OCI-LY1 (cell line): ENCODE measurements at regions not wholly inside any gene's neighbourhood (a gene's known extent, or its start where the extent isn't known, plus 50 kb on each side); places are given as distances from the start of the nearest gene placed in this dataset.

Source experiments
- CTCF ChIP-seq: fragments of 200-600 bp; sonication (generic), shearing (Covaris generic); IDR thresholded peaks from 2 replicates; pipeline ENCODE4 v1.5.1; 2017; ENCODE audit warnings: mild to moderate bottlenecking, antibody characterized with exemption, low read length, moderate library complexity, mixed read lengths
- EZH2 ChIP-seq: fragments of 200-600 bp; sonication (generic), shearing (Covaris generic); IDR thresholded peaks from 2 replicates; pipeline ENCODE4 v1.8.0; 2017; ENCODE audit warnings: borderline replicate concordance, mixed run types, mild to moderate bottlenecking, antibody characterized with exemption, low read length, moderate library complexity, mixed read lengths

- TF ChIP-seq EZH2 (no peak), CTCF (no peak)
These were observed 391.9 kb upstream of the ATP2B1 start for GRCh38 chr12:90100579-90100978.
